ENCODE measurements at regions not wholly inside any gene's neighbourhood (a gene's known extent, or its start where the extent isn't known, plus 50 kb on each side); places are given as distances from the start of the nearest gene placed in this dataset.

GRCh38 chr22:48834404-48834803, 993.3 kb downstream of the BRD1 start:
- no peak for TF ChIP-seq CTCF (IDR thresholded peaks at IDR 0.05)
- TF ChIP-seq EP300 (IDR thresholded peaks at IDR 0.05): no peak
- no peak for TF ChIP-seq POLR2A (IDR thresholded peaks at IDR 0.05)
- TF ChIP-seq POLR2AphosphoS5 (IDR thresholded peaks at IDR 0.05): no peak
